Hepatocyte (in vitro differentiated cells): ENCODE measurements at regions not wholly inside any gene's neighbourhood (a gene's known extent, or its start where the extent isn't known, plus 50 kb on each side); places are given as distances from the start of the nearest gene placed in this dataset.

Experiments
- DNase-seq: peaks from one replicate; pipeline ENCODE4 v3.0.0-alpha.2; 2016; ENCODE audit warnings: low spot score
- H2AFZ ChIP-seq: fragments of 200-600 bp; sonication (generic); 2 replicates; pipeline ENCODE4 v1.6.0; 2016; ENCODE audit warnings: antibody characterized with exemption, mild to moderate bottlenecking
- H3K27ac ChIP-seq: fragments of 200-600 bp; sonication (generic); 2 replicates; pipeline ENCODE4 v1.5.1; 2016; ENCODE audit warnings: mild to moderate bottlenecking
- H3K27me3 ChIP-seq: fragments of 200-600 bp; sonication (generic); 2 replicates; pipeline ENCODE4 v1.6.1; 2016
- H3K36me3 ChIP-seq: fragments of 200-600 bp; sonication (generic); replicated peaks from 2 replicates; pipeline ENCODE4 v1.5.1; 2016; ENCODE audit warnings: low read depth; ENCODE audit not compliant: insufficient read depth
- H3K4me1 ChIP-seq: fragments of 200-600 bp; sonication (generic); 2 replicates; pipeline ENCODE4 v1.5.1; 2016; ENCODE audit warnings: mild to moderate bottlenecking, moderate library complexity; ENCODE audit not compliant: insufficient read depth
- H3K4me2 ChIP-seq: fragments of 200-600 bp; sonication (generic); 2 replicates; pipeline ENCODE4 v1.6.0; 2016
- H3K4me3 ChIP-seq: fragments of 200-600 bp; sonication (generic); 2 replicates; pipeline ENCODE4 v1.5.1; 2016; ENCODE audit warnings: mild to moderate bottlenecking
- H3K79me2 ChIP-seq: fragments of 200-600 bp; sonication (generic); 2 replicates; pipeline ENCODE4 v1.6.0; 2017; ENCODE audit warnings: mild to moderate bottlenecking
- H3K9me2 ChIP-seq: fragments of 200-600 bp; sonication (generic); replicated peaks from 2 replicates; pipeline ENCODE4 v1.6.0; 2017; ENCODE audit warnings: mild to moderate bottlenecking; ENCODE audit not compliant: insufficient read depth
- H3K9me3 ChIP-seq: fragments of 200-600 bp; sonication (generic); 2 replicates; pipeline ENCODE4 v1.5.1; 2016; ENCODE audit warnings: low read depth, mild to moderate bottlenecking
- H4K20me1 ChIP-seq: fragments of 200-600 bp; sonication (generic); 2 replicates; pipeline ENCODE4 v1.6.0; 2016; ENCODE audit warnings: mild to moderate bottlenecking; ENCODE audit not compliant: insufficient read depth, poor library complexity, severe bottlenecking
- EZH2 ChIP-seq: fragments of 200-600 bp; sonication (generic); IDR thresholded peaks from 2 replicates; pipeline ENCODE4 v1.6.1; 2016; ENCODE audit warnings: antibody characterized with exemption, mild to moderate bottlenecking, borderline replicate concordance
- EZH2phosphoT487 ChIP-seq: fragments of 200-600 bp; sonication (generic); IDR thresholded peaks from one replicate; pipeline ENCODE4 v1.6.1; 2018; ENCODE audit warnings: antibody characterized with exemption, mild to moderate bottlenecking, low read depth, moderate library complexity; ENCODE audit not compliant: unreplicated experiment, severe bottlenecking
- WGBS: methylation state at CpG from one replicate; pipeline ENCODE4 v1.1.6; 2016; ENCODE audit warnings: low lambda C conversion rate; ENCODE audit errors: missing lambda C conversion rate; 5-methylcytosine and 5-hydroxymethylcytosine counted together
- TF ChIP-seq, protein P1 (sequence below): fragments of 200-600 bp; sonication (generic); IDR thresholded peaks from 2 replicates; pipeline ENCODE4 v1.5.1; 2016; ENCODE audit warnings: antibody characterized with exemption, mild to moderate bottlenecking; ENCODE audit not compliant: poor library complexity

DNA sequence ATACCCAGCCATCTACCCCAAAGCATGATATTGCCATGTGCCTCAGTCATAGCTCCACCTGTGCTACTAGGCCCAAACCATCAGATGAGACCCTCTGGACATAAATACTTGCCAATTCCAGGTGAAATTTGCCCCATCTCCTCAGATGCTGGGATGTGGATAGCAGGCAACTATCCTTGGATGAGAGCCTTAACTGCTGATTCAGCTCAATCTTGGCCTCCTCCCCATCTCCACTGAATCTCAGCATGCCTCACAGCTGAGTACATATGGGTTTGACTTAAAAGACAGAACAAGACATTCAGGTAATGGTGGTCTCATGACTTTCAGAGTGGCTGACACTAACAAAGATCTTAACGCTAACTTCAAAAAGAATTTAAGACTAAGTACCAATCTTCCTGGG lies 50.8 kb upstream of the KLHL13 start:
- TF ChIP-seq EZH2 (no peak), EZH2phosphoT487 (no peak)
- TF ChIP-seq, protein P1, sequence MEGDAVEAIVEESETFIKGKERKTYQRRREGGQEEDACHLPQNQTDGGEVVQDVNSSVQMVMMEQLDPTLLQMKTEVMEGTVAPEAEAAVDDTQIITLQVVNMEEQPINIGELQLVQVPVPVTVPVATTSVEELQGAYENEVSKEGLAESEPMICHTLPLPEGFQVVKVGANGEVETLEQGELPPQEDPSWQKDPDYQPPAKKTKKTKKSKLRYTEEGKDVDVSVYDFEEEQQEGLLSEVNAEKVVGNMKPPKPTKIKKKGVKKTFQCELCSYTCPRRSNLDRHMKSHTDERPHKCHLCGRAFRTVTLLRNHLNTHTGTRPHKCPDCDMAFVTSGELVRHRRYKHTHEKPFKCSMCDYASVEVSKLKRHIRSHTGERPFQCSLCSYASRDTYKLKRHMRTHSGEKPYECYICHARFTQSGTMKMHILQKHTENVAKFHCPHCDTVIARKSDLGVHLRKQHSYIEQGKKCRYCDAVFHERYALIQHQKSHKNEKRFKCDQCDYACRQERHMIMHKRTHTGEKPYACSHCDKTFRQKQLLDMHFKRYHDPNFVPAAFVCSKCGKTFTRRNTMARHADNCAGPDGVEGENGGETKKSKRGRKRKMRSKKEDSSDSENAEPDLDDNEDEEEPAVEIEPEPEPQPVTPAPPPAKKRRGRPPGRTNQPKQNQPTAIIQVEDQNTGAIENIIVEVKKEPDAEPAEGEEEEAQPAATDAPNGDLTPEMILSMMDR, result no peak
- H3K27ac ChIP-seq, result no peak overlapping the region
- DNase-seq, result no peak
- H3K36me3 ChIP-seq, result no peaks in the 10 kb centered on the region
- no peaks in the 10 kb centered on the region for H3K79me2 ChIP-seq
- no peak overlapping the region for H3K4me3 ChIP-seq
- no peak overlapping the region for H3K4me2 ChIP-seq
- WGBS, result 96% methylated on average over 1 of the region's 1 CpG
- H3K9me2 ChIP-seq, result no peaks in the 10 kb centered on the region
- no peak overlapping the region for H2AFZ ChIP-seq
- no peaks in the 10 kb centered on the region for H3K9me3 ChIP-seq
- no peaks in the 10 kb centered on the region for H3K27me3 ChIP-seq
- no peaks in the 10 kb centered on the region for H4K20me1 ChIP-seq
- no peaks in the 10 kb centered on the region for H3K4me1 ChIP-seq

DNA sequence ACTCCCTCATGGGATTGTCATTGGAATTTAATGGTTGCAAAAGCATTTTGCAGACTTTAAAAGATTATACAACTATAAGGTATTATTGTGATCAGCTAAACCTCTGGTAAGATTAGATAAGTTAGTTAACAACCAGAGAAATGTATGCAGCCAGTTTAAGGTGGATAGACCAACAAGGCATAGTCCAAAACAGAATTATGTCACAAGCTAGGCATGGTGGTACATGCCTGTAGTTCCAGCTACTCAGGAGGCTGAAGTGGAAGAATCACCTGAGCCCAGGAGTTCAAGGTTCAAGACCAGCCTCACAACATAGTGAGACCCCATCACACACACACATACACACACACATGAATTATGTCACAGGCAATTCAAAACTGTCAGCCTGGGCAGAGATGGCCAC lies 54.7 kb upstream of the KLHL13 start:
- Histone ChIP-seq H3K36me3 (no peaks in the 10 kb centered on the region), H3K4me2 (no peak overlapping the region), H3K9me3 (no peaks in the 10 kb centered on the region), H3K9me2 (no peaks in the 10 kb centered on the region), H4K20me1 (no peaks in the 10 kb centered on the region), H3K4me1 (no peaks in the 10 kb centered on the region), H3K27ac (peak overlapping the region; percentile 88), H3K4me3 (no peak overlapping the region), H3K27me3 (no peaks in the 10 kb centered on the region), H2AFZ (no peak overlapping the region), H3K79me2 (no peaks in the 10 kb centered on the region)
- TF ChIP-seq, protein P1, result no peak
- TF ChIP-seq EZH2phosphoT487 (no peak), EZH2 (no peak)
- DNase-seq, result peak; percentile 10

DNA sequence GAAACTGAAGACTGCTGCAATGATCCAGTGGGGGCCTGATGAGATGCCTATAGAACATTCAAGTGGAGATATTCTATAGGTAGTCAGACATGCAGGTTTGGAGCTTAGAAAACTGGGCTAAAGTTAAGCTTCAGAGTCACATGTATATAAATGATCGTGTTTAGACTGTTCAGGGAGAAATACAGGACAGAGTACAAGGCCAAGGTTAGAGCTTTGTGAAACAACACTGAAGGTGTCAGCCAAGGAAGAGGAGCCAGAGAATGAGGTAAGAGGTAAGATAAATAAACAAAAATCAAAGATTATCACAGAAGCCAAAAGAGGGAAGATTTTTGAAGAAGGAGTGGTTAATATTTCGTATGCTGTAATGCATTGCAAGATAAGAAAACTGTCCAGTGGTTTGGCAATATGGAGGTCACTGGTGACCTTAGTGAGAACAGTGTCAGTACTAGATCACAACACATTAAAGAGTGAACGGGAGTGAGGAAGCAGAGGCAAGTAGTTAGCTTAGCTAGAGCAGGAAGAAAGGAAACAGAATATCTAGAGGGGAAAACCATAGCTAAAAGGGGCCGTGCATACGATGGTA lies 58.0 kb upstream of the KLHL13 start:
- no peak overlapping the region for H3K4me2 ChIP-seq
- no peaks in the 10 kb centered on the region for H3K9me3 ChIP-seq
- no peaks in the 10 kb centered on the region for H3K4me1 ChIP-seq
- no peaks in the 10 kb centered on the region for H3K9me2 ChIP-seq
- H3K27ac ChIP-seq, result peak overlapping the region; percentile 66
- no peaks in the 10 kb centered on the region for H4K20me1 ChIP-seq
- no peaks in the 10 kb centered on the region for H3K36me3 ChIP-seq
- TF ChIP-seq, protein P1, result no peak
- TF ChIP-seq EZH2phosphoT487, result no peak
- TF ChIP-seq EZH2, result no peak
- WGBS, result 67% methylated on average over 5 of the region's 5 CpGs
- no peak overlapping the region for H3K4me3 ChIP-seq
- DNase-seq, result no peak
- H2AFZ ChIP-seq, result no peak overlapping the region
- H3K27me3 ChIP-seq, result no peaks in the 10 kb centered on the region
- no peaks in the 10 kb centered on the region for H3K79me2 ChIP-seq

DNA sequence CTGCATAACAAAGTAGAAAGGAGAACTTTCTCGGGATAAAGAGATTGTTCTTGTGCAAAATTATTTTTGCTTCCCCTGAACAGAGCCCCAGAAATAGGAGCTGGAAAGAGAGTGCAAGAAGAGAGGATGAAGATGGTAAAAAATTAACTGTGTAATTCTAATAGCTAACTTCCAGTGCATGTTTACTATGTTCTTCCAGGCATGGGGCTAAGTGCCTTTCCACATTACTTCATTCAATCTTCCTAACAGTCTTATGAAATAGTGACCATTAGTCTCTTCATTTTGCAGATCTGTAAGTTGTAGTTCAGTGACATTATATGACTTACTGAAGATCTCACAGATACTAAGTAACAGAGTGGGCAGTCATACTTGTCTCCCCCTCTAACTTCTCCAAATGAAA lies 61.1 kb upstream of the KLHL13 start:
- Histone ChIP-seq H3K27me3 (no peaks in the 10 kb centered on the region), H3K4me3 (no peak overlapping the region), H4K20me1 (no peaks in the 10 kb centered on the region), H3K9me3 (no peaks in the 10 kb centered on the region), H3K4me1 (no peaks in the 10 kb centered on the region), H3K9me2 (no peaks in the 10 kb centered on the region), H2AFZ (no peak overlapping the region), H3K27ac (no peak overlapping the region), H3K36me3 (no peaks in the 10 kb centered on the region), H3K79me2 (no peaks in the 10 kb centered on the region), H3K4me2 (no peak overlapping the region)
- no peak for TF ChIP-seq EZH2
- no peak for TF ChIP-seq EZH2phosphoT487
- TF ChIP-seq, protein P1, result no peak
- no peak for DNase-seq
- 48% methylated on average over 1 of the region's 1 CpG for WGBS
